ENCODE measurements at regions not wholly inside any gene's neighbourhood (a gene's known extent, or its start where the extent isn't known, plus 50 kb on each side); places are given as distances from the start of the nearest gene placed in this dataset.

DNA sequence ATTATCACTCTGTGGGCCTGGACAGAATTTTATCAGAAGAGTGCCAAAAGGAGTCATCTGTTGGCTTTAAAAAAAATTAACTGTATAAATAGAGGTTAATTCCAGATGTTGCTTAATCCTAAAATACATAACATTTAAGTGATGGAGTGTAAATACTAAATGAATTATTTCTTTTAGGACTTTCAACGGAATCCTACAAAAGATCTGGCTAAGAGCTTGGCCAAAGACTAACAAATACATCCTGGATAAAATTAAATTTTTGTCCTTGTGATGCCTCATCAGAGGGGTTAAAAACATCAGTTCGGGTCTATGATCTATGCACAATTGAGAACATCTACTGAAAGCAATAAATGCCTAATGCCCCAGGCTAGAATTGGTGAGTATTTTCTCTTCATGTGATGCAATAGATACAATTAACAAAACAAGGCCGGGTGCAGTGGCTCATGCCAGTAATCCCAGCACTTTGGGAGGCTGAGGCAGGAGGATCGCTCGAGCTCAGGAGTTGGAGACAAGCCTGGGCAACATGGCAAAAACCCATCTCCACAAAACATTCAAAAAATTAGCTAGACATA lies 49.8 kb upstream of the RAP1B start:
- no peak for DNase-seq
